HG03520 (cell line): ENCODE measurements at regions not wholly inside any gene's neighbourhood (a gene's known extent, or its start where the extent isn't known, plus 50 kb on each side); places are given as distances from the start of the nearest gene placed in this dataset.

ENCODE experiments used
- ATAC-seq: cut with Tn5 transposase; IDR thresholded peaks from one replicate; pipeline ENCODE4 v1.9.1; 2021; ENCODE audit warnings: mild to moderate bottlenecking, moderate library complexity; ENCODE audit not compliant: unreplicated experiment

- ATAC-seq = no peak
These were observed 75.3 kb upstream of the CRHR1 start for GRCh38 chr17:45708707-45709290.

- ATAC-seq = no peak
These were observed 74.3 kb upstream of the CRHR1 start for GRCh38 chr17:45709728-45710288.

- no peak for ATAC-seq
These were observed 68.3 kb upstream of the CRHR1 start for GRCh38 chr17:45715787-45716186.

GRCh38 chr17:45718791-45719190 lies 65.3 kb upstream of the CRHR1 start:
- ATAC-seq = no peak

- no peak for ATAC-seq
These were observed 64.6 kb upstream of the CRHR1 start for GRCh38 chr17:45719335-45720071.

GRCh38 chr17:45720386-45720785 lies 63.7 kb upstream of the CRHR1 start:
- no peak for ATAC-seq

GRCh38 chr17:45722161-45722560 lies 62.0 kb upstream of the CRHR1 start:
- ATAC-seq = no peak

GRCh38 chr17:45729294-45729907 lies 54.7 kb upstream of the CRHR1 start:
- ATAC-seq = no peak

- no peak for ATAC-seq
These were observed 53.9 kb upstream of the CRHR1 start for GRCh38 chr17:45730192-45730591.

- ATAC-seq = no peak
These were observed 52.7 kb upstream of the CRHR1 start for GRCh38 chr17:45731459-45731858.

- ATAC-seq = no peak
These were observed 51.1 kb upstream of the CRHR1 start for GRCh38 chr17:45732926-45733505.

- ATAC-seq = no peak
These were observed 50.3 kb upstream of the CRHR1 start for GRCh38 chr17:45733781-45734180.
